ENCODE measurements at regions not wholly inside any gene's neighbourhood (a gene's known extent, or its start where the extent isn't known, plus 50 kb on each side); places are given as distances from the start of the nearest gene placed in this dataset.

GRCh38 chr7:112889268-112889667, 99.1 kb upstream of the TMEM168 start:
- in situ Hi-C loops (cut with MboI; ENCODE audit: low sequenced_read_pairs), result loop anchor here (25.0 kb wide), 2 partner anchors 352 to 1152 kb away; no protein-coding TSS in a partner anchor

- in situ Hi-C loops (cut with MboI; ENCODE audit: low sequenced_read_pairs), result loop anchor here (25.0 kb wide), 2 partner anchors 351 to 1151 kb away; no protein-coding TSS in a partner anchor
Observed at GRCh38 chr7:112888781-112889180, 98.6 kb upstream of the TMEM168 start.

GRCh38 chr7:112887976-112888375, 97.8 kb upstream of the TMEM168 start:
- in situ Hi-C loops (cut with MboI; ENCODE audit: low sequenced_read_pairs), result loop anchor here (25.0 kb wide), 2 partner anchors 351 to 1151 kb away; no protein-coding TSS in a partner anchor

GRCh38 chr7:112887337-112887736, 97.1 kb upstream of the TMEM168 start:
- in situ Hi-C loops (cut with MboI; ENCODE audit: low sequenced_read_pairs), result loop anchor here (25.0 kb wide), 2 partner anchors 350 to 1150 kb away; no protein-coding TSS in a partner anchor

- in situ Hi-C loops (cut with MboI; ENCODE audit: low sequenced_read_pairs), result loop anchor here (25.0 kb wide), 2 partner anchors 349 to 1149 kb away; no protein-coding TSS in a partner anchor
Observed at GRCh38 chr7:112886208-112886607, 96.0 kb upstream of the TMEM168 start.

GRCh38 chr7:112882991-112883390, 92.8 kb upstream of the TMEM168 start:
- in situ Hi-C loops (cut with MboI; ENCODE audit: low sequenced_read_pairs), result loop anchor here (25.0 kb wide), 2 partner anchors 346 to 1146 kb away; no protein-coding TSS in a partner anchor

GRCh38 chr7:112882511-112882910, 92.3 kb upstream of the TMEM168 start:
- in situ Hi-C loops (cut with MboI; ENCODE audit: low sequenced_read_pairs), result loop anchor here (25.0 kb wide), 2 partner anchors 345 to 1145 kb away; no protein-coding TSS in a partner anchor

GRCh38 chr7:112882022-112882421, 91.8 kb upstream of the TMEM168 start:
- in situ Hi-C loops (cut with MboI; ENCODE audit: low sequenced_read_pairs), result loop anchor here (25.0 kb wide), 2 partner anchors 345 to 1145 kb away; no protein-coding TSS in a partner anchor

GRCh38 chr7:112880818-112881418, 90.7 kb upstream of the TMEM168 start:
- in situ Hi-C loops (cut with MboI; ENCODE audit: low sequenced_read_pairs), result loop anchor here (25.0 kb wide), 2 partner anchors 344 to 1144 kb away; no protein-coding TSS in a partner anchor

GRCh38 chr7:112877691-112878460, 87.7 kb upstream of the TMEM168 start:
- in situ Hi-C loops (cut with MboI; ENCODE audit: low sequenced_read_pairs), result loop anchor here (25.0 kb wide), 2 partner anchors 341 to 1141 kb away; no protein-coding TSS in a partner anchor

GRCh38 chr7:112876877-112877276, 86.7 kb upstream of the TMEM168 start:
- in situ Hi-C loops (cut with MboI; ENCODE audit: low sequenced_read_pairs), result loop anchor here (25.0 kb wide), 2 partner anchors 340 to 1140 kb away; no protein-coding TSS in a partner anchor

GRCh38 chr7:112874909-112875308, 84.7 kb upstream of the TMEM168 start:
- in situ Hi-C loops (cut with MboI; ENCODE audit: low sequenced_read_pairs), result loop anchor here (25.0 kb wide), 2 partner anchors 338 to 1138 kb away; no protein-coding TSS in a partner anchor

- in situ Hi-C loops (cut with MboI; ENCODE audit: low sequenced_read_pairs), result no loop called here
Observed at GRCh38 chr7:112873831-112874553, 83.8 kb upstream of the TMEM168 start.

- in situ Hi-C loops (cut with MboI; ENCODE audit: low sequenced_read_pairs), result no loop called here
Observed at GRCh38 chr7:112869111-112869774, 79.0 kb upstream of the TMEM168 start.

GRCh38 chr7:112868609-112869008, 78.4 kb upstream of the TMEM168 start:
- in situ Hi-C loops (cut with MboI; ENCODE audit: low sequenced_read_pairs), result no loop called here

GRCh38 chr7:112866424-112866823, 76.2 kb upstream of the TMEM168 start:
- in situ Hi-C loops (cut with MboI; ENCODE audit: low sequenced_read_pairs), result no loop called here

GRCh38 chr7:112864380-112864779, 74.2 kb upstream of the TMEM168 start:
- in situ Hi-C loops (cut with MboI; ENCODE audit: low sequenced_read_pairs), result no loop called here

- in situ Hi-C loops (cut with MboI; ENCODE audit: low sequenced_read_pairs), result no loop called here
Observed at GRCh38 chr7:112858838-112859237, 68.6 kb upstream of the TMEM168 start.

- in situ Hi-C loops (cut with MboI; ENCODE audit: low sequenced_read_pairs), result no loop called here
Observed at GRCh38 chr7:112855227-112855626, 65.0 kb upstream of the TMEM168 start.

- in situ Hi-C loops (cut with MboI; ENCODE audit: low sequenced_read_pairs), result no loop called here
Observed at GRCh38 chr7:112854169-112854568, 64.0 kb upstream of the TMEM168 start.
